NCI-H146 (cell line): ENCODE measurements at regions not wholly inside any gene's neighbourhood (a gene's known extent, or its start where the extent isn't known, plus 50 kb on each side); places are given as distances from the start of the nearest gene placed in this dataset.

ENCODE experiments used
- DNase-seq: peaks from one replicate; lab custom pipeline; 2025; lab: John Stamatoyannopoulos, UW

GRCh38 chr7:22624781-22625180 lies 102.2 kb upstream of the IL6 start:
- DNase-seq: no peak

- no peak for DNase-seq
Observed at GRCh38 chr7:22622116-22622785, 104.7 kb upstream of the IL6 start.

GRCh38 chr7:22618528-22618927 lies 108.5 kb upstream of the IL6 start:
- no peak for DNase-seq

GRCh38 chr7:22617166-22617565 lies 109.8 kb upstream of the IL6 start:
- no peak for DNase-seq

- DNase-seq: no peak
Observed at GRCh38 chr7:22613496-22613895, 113.5 kb upstream of the IL6 start.

- no peak for DNase-seq
Observed at GRCh38 chr7:22612776-22613175, 112.8 kb upstream of the STEAP1B start.

GRCh38 chr7:22611758-22612079 lies 111.7 kb upstream of the STEAP1B start:
- no peak for DNase-seq

GRCh38 chr7:22610951-22611757 lies 111.2 kb upstream of the STEAP1B start:
- no peak for DNase-seq

GRCh38 chr7:22610263-22610662 lies 110.3 kb upstream of the STEAP1B start:
- no peak for DNase-seq

GRCh38 chr7:22607180-22607579 lies 107.2 kb upstream of the STEAP1B start:
- no peak for DNase-seq

- no peak for DNase-seq
Observed at GRCh38 chr7:22604246-22604645, 104.3 kb upstream of the STEAP1B start.

GRCh38 chr7:22601812-22602565 lies 102.0 kb upstream of the STEAP1B start:
- no peak for DNase-seq

GRCh38 chr7:22601408-22601807 lies 101.4 kb upstream of the STEAP1B start:
- no peak for DNase-seq

- DNase-seq: no peak
Observed at GRCh38 chr7:22601003-22601402, 101.0 kb upstream of the STEAP1B start.

GRCh38 chr7:22598318-22598920 lies 98.4 kb upstream of the STEAP1B start:
- no peak for DNase-seq

- DNase-seq: no peak
Observed at GRCh38 chr7:22597844-22598243, 97.9 kb upstream of the STEAP1B start.

- no peak for DNase-seq
Observed at GRCh38 chr7:22596763-22597400, 96.9 kb upstream of the STEAP1B start.

GRCh38 chr7:22594020-22594419 lies 94.0 kb upstream of the STEAP1B start:
- DNase-seq: peak; percentile 69

- no peak for DNase-seq
Observed at GRCh38 chr7:22591271-22591670, 91.3 kb upstream of the STEAP1B start.

- no peak for DNase-seq
Observed at GRCh38 chr7:22589641-22590201, 89.7 kb upstream of the STEAP1B start.

GRCh38 chr7:22588351-22588750 lies 88.4 kb upstream of the STEAP1B start:
- no peak for DNase-seq

GRCh38 chr7:22587322-22587721 lies 87.3 kb upstream of the STEAP1B start:
- no peak for DNase-seq
